Body of pancreas (tissue), 4 donors: ENCODE measurements at regions not wholly inside any gene's neighbourhood (a gene's known extent, or its start where the extent isn't known, plus 50 kb on each side); places are given as distances from the start of the nearest gene placed in this dataset.

Experiments
- ATAC-seq: fragments of 150-250 bp; one replicate; pipeline ENCODE4 v1.9.1; 2016
- DNase-seq, 4 donors: peaks; one replicate each; pipeline ENCODE4 v3.0.0-alpha.2; 2019
- H3K27ac ChIP-seq, 4 donors: fragments of 200-600 bp; sonication (generic); 1 replicate in 3 of 4; 2 replicates in 1 of 4; pipeline versions ENCODE4 v1.5.1 to v1.6.1; 2016 to 2019; ENCODE audit warnings: mild to moderate bottlenecking in 1 of 4, mixed read lengths in 1 of 4, moderate library complexity in 1 of 4
- H3K27me3 ChIP-seq, 2 donors: fragments of 200-600 bp; sonication (generic); one replicate each; pipeline ENCODE4 v1.6.0; 2016; ENCODE audit warnings: mild to moderate bottlenecking in 1 of 2
- H3K36me3 ChIP-seq, 2 donors: fragments of 200-600 bp; sonication (generic); replicated peaks in 1 of 2; 2 replicates each; pipeline ENCODE4 v1.5.1; 2016; ENCODE audit warnings: low read depth in 2 of 2; ENCODE audit not compliant: insufficient read depth in 1 of 2
- H3K4me1 ChIP-seq: fragments of 200-600 bp; sonication (generic); one replicate; pipeline ENCODE4 v1.6.0; 2016
- H3K4me3 ChIP-seq, 2 donors: fragments of 200-600 bp; sonication (generic); 1 replicate in 1 of 2; 2 replicates in 1 of 2; pipeline ENCODE4 v1.5.1; 2016 to 2019
- H3K9me3 ChIP-seq, 3 donors: fragments of 200-600 bp; sonication (generic); 1 replicate in 2 of 3; 2 replicates in 1 of 3; pipeline ENCODE4 v1.5.1; 2016
- POLR2A ChIP-seq, 3 donors: fragments of 450-650 bp; IDR thresholded peaks; one replicate each; pipeline ENCODE4 v1.6.1; 2016; ENCODE audit warnings: antibody characterized with exemption in 3 of 3, mild to moderate bottlenecking in 2 of 3
- WGBS, 2 donors: methylation state at CpG; one replicate each; pipeline ENCODE4 v1.1.5; 2017; 5-methylcytosine and 5-hydroxymethylcytosine counted together
- intact Hi-C: fragments of 100-400 bp; cut with DNase I; formaldehyde crosslinking; loops from one replicate; pipeline ENCODE4 v1.15.1; 2023
- TF ChIP-seq, protein P1 (sequence below), 7 experiments: fragments of 450-650 bp in 4 of 7; fragments of 200-600 bp in 3 of 7; sonication (generic) in 3 of 7; IDR thresholded peaks; one replicate each; pipeline ENCODE4 v1.5.1; 2016 to 2019; ENCODE audit warnings: antibody characterized with exemption in 7 of 7

DNA sequence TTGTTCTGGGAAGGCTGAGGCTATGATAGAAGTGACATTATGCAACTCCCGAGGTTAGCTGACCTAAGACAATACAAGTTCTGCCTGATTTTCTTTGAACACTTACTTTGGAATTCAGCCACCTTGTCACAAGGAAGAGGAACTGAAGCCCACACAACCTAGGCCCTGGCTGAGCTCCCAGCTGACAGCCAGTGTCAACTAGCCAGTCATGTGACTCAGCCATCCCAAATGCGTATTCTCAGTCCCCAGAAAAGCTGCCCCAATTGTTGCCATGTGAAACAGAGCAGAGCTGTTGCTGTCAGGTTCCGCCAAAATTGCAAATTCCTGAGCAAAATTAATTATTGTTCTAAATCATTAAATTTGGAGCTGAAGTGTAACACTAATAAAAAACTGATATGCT, 1010.0 kb downstream of the XPNPEP1 start:
- Histone ChIP-seq H3K36me3 (no peaks in the 10 kb centered on the region), H3K4me3 (no peak overlapping the region), H3K27me3 (no peaks in the 10 kb centered on the region), H3K4me1 (no peaks in the 10 kb centered on the region), H3K27ac (no peak overlapping the region), H3K9me3 (no peaks in the 10 kb centered on the region)
- ATAC-seq, result no peak
- intact Hi-C loops, result no loop called here
- TF ChIP-seq, protein P1, sequence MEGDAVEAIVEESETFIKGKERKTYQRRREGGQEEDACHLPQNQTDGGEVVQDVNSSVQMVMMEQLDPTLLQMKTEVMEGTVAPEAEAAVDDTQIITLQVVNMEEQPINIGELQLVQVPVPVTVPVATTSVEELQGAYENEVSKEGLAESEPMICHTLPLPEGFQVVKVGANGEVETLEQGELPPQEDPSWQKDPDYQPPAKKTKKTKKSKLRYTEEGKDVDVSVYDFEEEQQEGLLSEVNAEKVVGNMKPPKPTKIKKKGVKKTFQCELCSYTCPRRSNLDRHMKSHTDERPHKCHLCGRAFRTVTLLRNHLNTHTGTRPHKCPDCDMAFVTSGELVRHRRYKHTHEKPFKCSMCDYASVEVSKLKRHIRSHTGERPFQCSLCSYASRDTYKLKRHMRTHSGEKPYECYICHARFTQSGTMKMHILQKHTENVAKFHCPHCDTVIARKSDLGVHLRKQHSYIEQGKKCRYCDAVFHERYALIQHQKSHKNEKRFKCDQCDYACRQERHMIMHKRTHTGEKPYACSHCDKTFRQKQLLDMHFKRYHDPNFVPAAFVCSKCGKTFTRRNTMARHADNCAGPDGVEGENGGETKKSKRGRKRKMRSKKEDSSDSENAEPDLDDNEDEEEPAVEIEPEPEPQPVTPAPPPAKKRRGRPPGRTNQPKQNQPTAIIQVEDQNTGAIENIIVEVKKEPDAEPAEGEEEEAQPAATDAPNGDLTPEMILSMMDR (IDR thresholded peaks at IDR 0.05), result no peak
- no peak for TF ChIP-seq POLR2A (IDR thresholded peaks at IDR 0.05)
- DNase-seq, result no peak
- 54 to 56% methylated on average over 3 of the region's 3 CpGs for WGBS, 2 donors

DNA sequence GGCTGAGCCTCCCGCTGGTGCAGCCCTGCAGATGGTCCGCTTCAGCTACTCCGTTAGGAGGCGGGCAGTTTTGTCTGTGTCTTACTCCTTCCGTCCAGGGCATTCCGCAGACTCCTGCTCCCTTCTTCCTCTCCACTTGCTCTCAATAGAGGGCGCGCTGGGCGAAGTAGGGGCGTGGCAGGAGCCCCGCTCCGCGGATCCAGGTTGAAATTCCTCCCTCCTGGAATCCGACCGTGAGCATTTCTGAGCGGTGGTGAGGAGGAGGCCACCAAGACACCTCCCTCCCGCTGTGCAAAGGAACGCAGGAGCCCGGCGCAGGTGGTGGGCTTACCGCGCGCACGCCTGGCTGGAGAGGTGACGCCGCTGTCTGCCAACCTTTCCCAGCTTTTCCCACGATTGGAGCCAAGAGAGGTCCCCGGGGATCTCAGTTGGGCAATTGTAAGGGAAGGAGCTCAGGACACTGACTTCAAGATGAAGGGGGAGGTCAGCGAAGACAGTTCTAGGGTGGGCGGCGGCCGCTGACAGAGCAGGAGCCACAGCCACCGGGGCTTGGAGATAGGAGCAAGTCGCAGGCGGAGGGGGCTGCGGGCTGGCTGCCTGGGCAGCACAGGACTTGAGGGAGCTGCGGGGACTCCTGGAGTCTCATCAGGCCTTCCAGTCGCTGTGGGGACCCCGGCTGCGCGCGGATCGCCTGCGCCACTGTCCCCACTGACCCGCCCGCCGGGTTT, 1011.3 kb downstream of the XPNPEP1 start:
- no peak for TF ChIP-seq POLR2A (IDR thresholded peaks at IDR 0.05)
- TF ChIP-seq, protein P1 (IDR thresholded peaks at IDR 0.05), result peak in 6 of 7 experiments; percentile 27 to 57 (median 48)
- no peaks in the 10 kb centered on the region for H3K9me3 ChIP-seq

GRCh38 chr10:108908096-108908495, 1015.2 kb downstream of the XPNPEP1 start:
- Histone ChIP-seq H3K36me3 (no peaks in the 10 kb centered on the region), H3K27me3 (no peaks in the 10 kb centered on the region), H3K4me1 (no peaks in the 10 kb centered on the region), H3K4me3 (no peak overlapping the region), H3K27ac (no peak overlapping the region), H3K9me3 (no peaks in the 10 kb centered on the region)
- no peak for DNase-seq
- ATAC-seq, result no peak
- no peak for TF ChIP-seq POLR2A (IDR thresholded peaks at IDR 0.05)
- TF ChIP-seq, protein P1 (IDR thresholded peaks at IDR 0.05), result no peak
- WGBS, 2 donors, result 70 to 94% methylated on average over 1 of the region's 1 CpG
- intact Hi-C loops, result no loop called here

More for the DNA sequence above, 1011.3 kb downstream of the XPNPEP1 start:
- Histone ChIP-seq H3K27ac (no peak overlapping the region), H3K4me3 (peak overlapping the region; percentile 19 to 35), H3K27me3 (no peaks in the 10 kb centered on the region), H3K4me1 (no peaks in the 10 kb centered on the region), H3K36me3 (no peaks in the 10 kb centered on the region)
- intact Hi-C loops, result no loop called here
- peak; percentile 83 for ATAC-seq
- 1 to 2% methylated on average over 29 to 38 of the region's 47 CpGs for WGBS, 2 donors
- DNase-seq, result peak; percentile 62 to 72 (median 68)

DNA sequence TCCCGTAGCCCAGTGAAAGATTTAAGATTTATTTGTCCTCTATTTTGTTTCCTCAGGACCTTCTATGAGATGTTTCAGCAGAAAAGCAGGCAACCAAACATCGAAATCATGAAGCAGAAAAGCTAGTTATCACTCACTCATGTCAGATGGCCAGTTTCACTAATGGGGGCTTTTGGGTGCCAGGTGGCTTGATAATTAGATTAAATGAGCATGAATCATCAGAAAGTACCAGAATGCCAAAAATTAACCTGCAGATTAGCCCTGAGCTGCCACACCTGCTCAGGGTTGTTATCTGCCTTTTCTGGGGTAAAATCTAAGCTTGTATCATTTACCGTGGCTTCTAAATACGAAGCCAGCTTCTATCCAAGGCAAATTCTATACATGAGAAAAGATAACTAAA, 1017.5 kb downstream of the XPNPEP1 start:
- TF ChIP-seq POLR2A (IDR thresholded peaks at IDR 0.05), result no peak
- TF ChIP-seq, protein P1 (IDR thresholded peaks at IDR 0.05), result no peak
- no peaks in the 10 kb centered on the region for H3K4me1 ChIP-seq
- no peaks in the 10 kb centered on the region for H3K36me3 ChIP-seq
- no peak overlapping the region for H3K4me3 ChIP-seq
- H3K9me3 ChIP-seq, result no peaks in the 10 kb centered on the region
- no peak for ATAC-seq
- 54 to 55% methylated on average over 4 of the region's 4 CpGs for WGBS, 2 donors
- no peak overlapping the region for H3K27ac ChIP-seq
- no peak for DNase-seq
- intact Hi-C loops, result no loop called here
- no peaks in the 10 kb centered on the region for H3K27me3 ChIP-seq

DNA sequence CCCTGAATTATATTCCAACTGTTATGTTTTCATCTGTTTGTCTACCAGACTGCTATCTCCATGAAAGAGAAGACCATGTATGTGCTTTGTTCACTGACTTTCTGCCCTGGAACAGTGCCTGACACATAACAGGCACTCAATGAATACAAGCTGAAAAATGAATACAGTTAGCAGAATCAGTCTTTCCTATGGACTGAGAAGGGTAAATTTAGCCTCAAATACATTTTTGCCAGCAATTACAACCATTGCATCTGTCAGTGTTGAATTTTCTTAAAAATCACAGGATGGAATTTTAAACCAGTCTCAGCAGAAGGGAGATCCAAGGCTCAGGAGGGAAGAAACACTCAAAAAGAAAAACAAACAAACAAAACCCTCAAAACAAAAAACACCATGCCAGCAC, 1018.1 kb downstream of the XPNPEP1 start:
- no peaks in the 10 kb centered on the region for H3K36me3 ChIP-seq
- H3K9me3 ChIP-seq, result no peaks in the 10 kb centered on the region
- intact Hi-C loops, result no loop called here
- H3K27me3 ChIP-seq, result no peaks in the 10 kb centered on the region
- no peak for DNase-seq
- TF ChIP-seq POLR2A (IDR thresholded peaks at IDR 0.05), result no peak
- TF ChIP-seq, protein P1 (IDR thresholded peaks at IDR 0.05), result no peak
- no peak for ATAC-seq
- no peak overlapping the region for H3K27ac ChIP-seq
- no peaks in the 10 kb centered on the region for H3K4me1 ChIP-seq
- H3K4me3 ChIP-seq, result no peak overlapping the region
